Umbilical cord (tissue), 1 donor: ENCODE measurements at regions not wholly inside any gene's neighbourhood (a gene's known extent, or its start where the extent isn't known, plus 50 kb on each side); places are given as distances from the start of the nearest gene placed in this dataset.
A peak's percentile ranks its signal among the peaks of the same experiment; 100 is the strongest.

Experiments
- DNase-seq: peaks from one replicate; pipeline ENCODE4 v3.0.0-alpha.2; 2015; ENCODE audit warnings: low spot score

GRCh38 chr14:48876806-48877340 is 709.3 kb downstream of the RPS29 start:
- no peak for DNase-seq

GRCh38 chr14:48874711-48875110 is 711.5 kb downstream of the RPS29 start:
- no peak for DNase-seq

- no peak for DNase-seq
Observed at GRCh38 chr14:48857366-48857765, 728.8 kb downstream of the RPS29 start.

GRCh38 chr14:48853159-48853558 is 733.0 kb downstream of the RPS29 start:
- no peak for DNase-seq

- no peak for DNase-seq
Observed at GRCh38 chr14:48849741-48850322, 736.3 kb downstream of the RPS29 start.

GRCh38 chr14:48842785-48843184 is 743.4 kb downstream of the RPS29 start:
- DNase-seq, result no peak

- DNase-seq, result no peak
Observed at GRCh38 chr14:48826058-48826457, 760.1 kb downstream of the RPS29 start.

- no peak for DNase-seq
Observed at GRCh38 chr14:48814562-48814961, 771.6 kb downstream of the RPS29 start.

- DNase-seq, result no peak
Observed at GRCh38 chr14:48805315-48805714, 780.9 kb downstream of the RPS29 start.

- no peak for DNase-seq
Observed at GRCh38 chr14:48792376-48793024, 793.7 kb downstream of the RPS29 start.

GRCh38 chr14:48788771-48789170 is 797.4 kb downstream of the RPS29 start:
- DNase-seq, result no peak

GRCh38 chr14:48786498-48786897 is 799.7 kb downstream of the RPS29 start:
- no peak for DNase-seq

- DNase-seq, result peak; percentile 81
Observed at GRCh38 chr14:48771717-48772116, 814.5 kb downstream of the RPS29 start.

GRCh38 chr14:48751293-48751692 is 834.9 kb downstream of the RPS29 start:
- no peak for DNase-seq

- no peak for DNase-seq
Observed at GRCh38 chr14:48748151-48748675, 838.0 kb downstream of the RPS29 start.

- no peak for DNase-seq
Observed at GRCh38 chr14:48747561-48748089, 838.6 kb downstream of the RPS29 start.

- no peak for DNase-seq
Observed at GRCh38 chr14:48744202-48744601, 842.0 kb downstream of the RPS29 start.

- DNase-seq, result no peak
Observed at GRCh38 chr14:48738186-48738925, 847.8 kb downstream of the RPS29 start.

GRCh38 chr14:48735607-48736006 is 850.6 kb downstream of the RPS29 start:
- no peak for DNase-seq

GRCh38 chr14:48731260-48731659 is 854.9 kb downstream of the RPS29 start:
- no peak for DNase-seq

GRCh38 chr14:48726080-48726642 is 860.0 kb downstream of the RPS29 start:
- DNase-seq, result no peak
